Lung (tissue), 11 donors: ENCODE measurements at regions not wholly inside any gene's neighbourhood (a gene's known extent, or its start where the extent isn't known, plus 50 kb on each side); places are given as distances from the start of the nearest gene placed in this dataset.

Experiments used
- ATAC-seq: fragments of 200-7000 bp; cut with Tn5 transposase; one replicate; pipeline ENCODE4 v1.9.1; 2020; ENCODE audit warnings: moderate number of reproducible peaks; ENCODE audit not compliant: insufficient read depth, low FRiP score
- DNase-seq, 3 donors: peaks; one replicate each; pipeline ENCODE4 v3.0.0-alpha.2; 2013 to 2017
- H3K27ac ChIP-seq, 2 donors: one replicate each; pipeline ENCODE4 v1.5.1; 2013; ENCODE audit warnings: mild to moderate bottlenecking in 2 of 2, moderate library complexity in 2 of 2, control low read depth in 1 of 2, inconsistent platforms in 1 of 2, low read depth in 1 of 2, low read length in 1 of 2
- H3K27me3 ChIP-seq, 3 donors: one replicate each; pipeline ENCODE4 v1.5.1; 2013; ENCODE audit warnings: low read length in 2 of 3; ENCODE audit not compliant: control insufficient read depth in 3 of 3, insufficient read depth in 3 of 3
- H3K36me3 ChIP-seq, 4 donors: one replicate each; pipeline ENCODE4 v1.5.1; 2013; ENCODE audit warnings: low read length in 4 of 4, mild to moderate bottlenecking in 1 of 4, moderate library complexity in 1 of 4; ENCODE audit not compliant: control insufficient read depth in 4 of 4, insufficient read depth in 4 of 4
- H3K4me1 ChIP-seq, 5 donors: one replicate each; pipeline ENCODE4 v1.5.1; 2013; ENCODE audit warnings: low read length in 5 of 5, mild to moderate bottlenecking in 2 of 5, moderate library complexity in 1 of 5; ENCODE audit not compliant: control insufficient read depth in 5 of 5, insufficient read depth in 5 of 5
- H3K4me3 ChIP-seq: one replicate; pipeline ENCODE4 v1.5.1; 2013; ENCODE audit warnings: mild to moderate bottlenecking, control low read depth, moderate library complexity
- H3K9ac ChIP-seq, 2 donors: one replicate each; pipeline ENCODE4 v1.5.1; 2013; ENCODE audit warnings: low read length in 2 of 2, control low read depth in 1 of 2; ENCODE audit not compliant: insufficient read depth in 1 of 2
- H3K9me3 ChIP-seq, 4 donors: one replicate each; pipeline ENCODE4 v1.5.1; 2013; ENCODE audit warnings: low read length in 3 of 4, mild to moderate bottlenecking in 1 of 4, moderate library complexity in 1 of 4; ENCODE audit not compliant: control insufficient read depth in 4 of 4, insufficient read depth in 3 of 4
- whole genome bisulfite sequencing, 2 donors: extraction: QIAGEN DNeasy Blood & Tissue Kit; methylation state at CpG; one replicate each; pipeline ENCODE4 v1.1.7; 2013; 5-methylcytosine and 5-hydroxymethylcytosine counted together
- TF ChIP-seq, protein P1 (sequence below): IDR thresholded peaks from 2 replicates; pipeline ENCODE4 v1.5.1; 2012; ENCODE audit warnings: mild to moderate bottlenecking; ENCODE audit errors: control extremely low read depth, extremely low read depth
- donor health status: control.
- donor health status: control.
- donor health status: Bipolar disorder and iron deficiency.
- donor health status: healthy.
- donor health status: DM: yes; HTN: yes; CAD: no.

DNA sequence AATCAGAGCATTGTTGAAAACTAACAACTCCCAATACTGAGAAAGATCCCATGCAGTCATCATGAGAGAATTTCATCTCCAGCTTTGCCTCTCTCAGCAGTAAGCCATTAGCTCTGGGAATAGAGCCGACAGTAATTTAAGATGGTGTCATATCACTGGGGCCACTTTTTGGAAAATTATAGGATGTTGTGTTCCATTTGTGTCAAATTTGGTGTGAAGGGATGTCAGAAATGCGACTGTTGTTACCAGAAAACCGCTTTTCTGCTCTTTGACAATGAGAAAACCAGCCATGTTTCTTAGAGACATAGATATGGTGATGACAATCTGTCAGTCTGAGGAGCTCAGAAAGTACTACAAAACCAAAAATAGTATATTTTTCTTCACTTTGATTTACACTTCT is 106.3 kb upstream of the KHDRBS2 start:
- ATAC-seq (no peak), DNase-seq (no peak)
- H3K9me3 ChIP-seq: peaks cover 0 to 3% (median 0%) of the 10 kb centered on the region in 4 donors
- H3K36me3 ChIP-seq: no peaks in the 10 kb centered on the region
- 75 to 91% methylated on average over 3 of the region's 3 CpGs for WGBS, 2 donors
- no peaks in the 10 kb centered on the region for H3K4me1 ChIP-seq
- H3K27ac ChIP-seq: no peak overlapping the region
- H3K27me3 ChIP-seq: no peaks in the 10 kb centered on the region
- TF ChIP-seq, protein P1, sequence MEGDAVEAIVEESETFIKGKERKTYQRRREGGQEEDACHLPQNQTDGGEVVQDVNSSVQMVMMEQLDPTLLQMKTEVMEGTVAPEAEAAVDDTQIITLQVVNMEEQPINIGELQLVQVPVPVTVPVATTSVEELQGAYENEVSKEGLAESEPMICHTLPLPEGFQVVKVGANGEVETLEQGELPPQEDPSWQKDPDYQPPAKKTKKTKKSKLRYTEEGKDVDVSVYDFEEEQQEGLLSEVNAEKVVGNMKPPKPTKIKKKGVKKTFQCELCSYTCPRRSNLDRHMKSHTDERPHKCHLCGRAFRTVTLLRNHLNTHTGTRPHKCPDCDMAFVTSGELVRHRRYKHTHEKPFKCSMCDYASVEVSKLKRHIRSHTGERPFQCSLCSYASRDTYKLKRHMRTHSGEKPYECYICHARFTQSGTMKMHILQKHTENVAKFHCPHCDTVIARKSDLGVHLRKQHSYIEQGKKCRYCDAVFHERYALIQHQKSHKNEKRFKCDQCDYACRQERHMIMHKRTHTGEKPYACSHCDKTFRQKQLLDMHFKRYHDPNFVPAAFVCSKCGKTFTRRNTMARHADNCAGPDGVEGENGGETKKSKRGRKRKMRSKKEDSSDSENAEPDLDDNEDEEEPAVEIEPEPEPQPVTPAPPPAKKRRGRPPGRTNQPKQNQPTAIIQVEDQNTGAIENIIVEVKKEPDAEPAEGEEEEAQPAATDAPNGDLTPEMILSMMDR: no peak
- no peak overlapping the region for H3K4me3 ChIP-seq
- no peak overlapping the region for H3K9ac ChIP-seq

- WGBS, 2 donors: 90 to 93% methylated on average over 2 of the region's 2 CpGs
- Histone ChIP-seq H3K9me3 (peaks cover 0 to 3% (median 0%) of the 10 kb centered on the region in 4 donors), H3K9ac (no peak overlapping the region), H3K4me3 (no peak overlapping the region), H3K36me3 (no peaks in the 10 kb centered on the region), H3K4me1 (no peaks in the 10 kb centered on the region), H3K27ac (no peak overlapping the region), H3K27me3 (no peaks in the 10 kb centered on the region)
- TF ChIP-seq, protein P1: no peak
- DNase-seq: no peak
- no peak for ATAC-seq
These were observed 105.3 kb upstream of the KHDRBS2 start for GRCh38 chr6:62391358-62391757.

DNA sequence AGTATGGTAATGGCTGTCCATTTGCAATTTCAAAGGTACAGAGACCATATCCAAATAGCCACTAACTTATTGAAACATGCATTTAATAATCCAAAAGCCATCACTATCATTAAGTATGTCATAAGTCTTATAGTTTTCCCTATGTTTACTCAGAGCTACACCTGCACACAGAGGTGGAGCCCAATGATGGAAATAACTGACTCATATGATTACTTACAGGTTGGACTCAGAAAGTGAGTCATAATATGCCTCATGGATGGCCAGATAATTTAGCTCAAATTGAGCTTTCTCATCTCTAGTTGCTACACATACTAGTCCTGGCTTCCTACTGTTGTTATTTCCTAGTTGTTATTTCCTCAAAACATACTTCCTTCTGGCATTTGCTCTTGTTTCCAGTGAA is 104.4 kb upstream of the KHDRBS2 start:
- Histone ChIP-seq H3K27ac (no peak overlapping the region), H3K9me3 (peaks cover 0 to 3% (median 0%) of the 10 kb centered on the region in 4 donors), H3K4me1 (no peaks in the 10 kb centered on the region), H3K36me3 (no peaks in the 10 kb centered on the region), H3K4me3 (no peak overlapping the region), H3K27me3 (no peaks in the 10 kb centered on the region), H3K9ac (no peak overlapping the region)
- DNase-seq (no peak), ATAC-seq (no peak)
- TF ChIP-seq, protein P1: no peak

DNA sequence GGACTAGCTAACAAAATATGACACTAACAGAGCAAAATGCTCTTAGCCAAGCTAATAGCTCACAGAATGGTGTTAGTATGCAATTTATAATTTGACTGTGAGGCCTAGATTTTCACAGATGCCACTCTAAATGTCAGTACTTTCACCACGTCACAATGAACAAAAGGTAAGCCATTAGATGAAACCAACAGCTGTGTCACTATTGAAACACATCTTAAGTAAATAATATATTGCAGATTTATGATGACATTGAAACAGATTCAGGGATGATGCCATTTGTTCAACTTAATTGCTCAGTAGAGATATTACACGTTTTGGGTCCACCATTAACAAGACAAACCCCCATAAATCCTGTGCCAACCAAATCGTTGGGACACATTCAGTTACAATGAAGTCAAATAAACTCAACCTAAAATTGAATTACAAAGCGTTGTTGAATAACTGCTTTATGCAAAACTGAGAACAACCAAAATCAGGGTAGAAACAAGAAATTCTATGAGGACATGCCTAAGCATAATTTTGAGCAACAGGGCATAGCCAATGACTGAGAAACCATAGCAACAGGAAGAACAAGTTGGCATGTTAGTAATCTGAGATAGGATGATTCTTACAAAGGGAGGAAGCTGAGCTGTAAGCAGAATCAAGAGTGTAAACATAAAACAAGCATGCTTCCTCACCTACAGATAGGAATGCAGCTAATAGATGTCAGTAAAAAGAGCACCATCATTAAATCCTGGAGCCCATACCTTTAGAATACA is 85.6 kb upstream of the KHDRBS2 start:
- Histone ChIP-seq H3K9ac (no peak overlapping the region), H3K36me3 (no peaks in the 10 kb centered on the region), H3K27ac (no peak overlapping the region), H3K9me3 (no peaks in the 10 kb centered on the region), H3K4me1 (no peaks in the 10 kb centered on the region), H3K27me3 (no peaks in the 10 kb centered on the region), H3K4me3 (no peak overlapping the region)
- DNase-seq (peak in 2 of 3 donors; percentile 0 to 11), ATAC-seq (no peak)
- TF ChIP-seq, protein P1: no peak
- 66 to 78% methylated on average over 4 of the region's 4 CpGs for WGBS, 2 donors
